ENCODE measurements at regions not wholly inside any gene's neighbourhood (a gene's known extent, or its start where the extent isn't known, plus 50 kb on each side); places are given as distances from the start of the nearest gene placed in this dataset.
A peak's percentile ranks its signal among the peaks of the same experiment; 100 is the strongest.
"Not testable (repeated sequence)": the region's sequence is repeated elsewhere in the genome, so short reads cannot be mapped to it uniquely, and the experiment has no call there.

DNA sequence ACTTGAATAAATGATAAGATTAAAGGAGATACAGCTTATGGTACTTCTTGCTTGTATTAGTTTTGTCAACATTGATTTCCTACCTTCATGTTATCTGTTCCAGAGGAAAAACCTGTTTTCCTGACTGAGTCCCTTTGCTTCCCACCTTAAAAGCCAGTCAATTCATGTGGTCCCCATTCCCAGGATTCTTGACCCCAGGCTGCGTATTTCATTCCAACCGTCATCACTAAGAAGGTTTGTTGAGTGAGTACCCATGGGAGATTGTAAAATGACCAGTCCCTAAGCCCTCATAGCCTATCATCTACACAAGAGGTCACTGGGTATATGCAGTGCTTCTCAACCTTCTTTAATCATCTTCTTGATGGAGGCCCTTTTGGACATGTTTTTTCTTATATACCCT is 52.2 kb downstream of the BEX3 start:
- no peak for ATAC-seq

DNA sequence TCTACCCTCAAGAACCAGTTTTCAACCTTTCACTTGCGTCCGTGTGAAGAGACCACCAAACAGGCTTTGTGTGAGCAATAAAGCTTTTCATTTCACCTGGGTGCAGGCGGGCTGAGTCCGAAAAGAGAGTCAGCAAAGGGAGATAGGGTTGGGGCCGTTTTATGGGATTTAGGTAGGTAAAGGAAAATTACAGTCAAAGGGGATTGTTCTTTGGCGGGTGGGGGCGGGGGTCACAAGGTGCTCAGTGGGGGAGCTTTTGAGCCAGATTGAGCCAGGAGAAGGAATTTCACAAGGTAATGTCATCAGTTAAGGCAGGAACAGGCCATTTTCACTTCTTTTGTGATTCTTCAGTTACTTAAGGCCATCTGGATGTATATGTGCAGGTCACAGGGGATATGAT is 52.7 kb downstream of the BEX3 start:
- not testable (repeated sequence) for ATAC-seq

DNA sequence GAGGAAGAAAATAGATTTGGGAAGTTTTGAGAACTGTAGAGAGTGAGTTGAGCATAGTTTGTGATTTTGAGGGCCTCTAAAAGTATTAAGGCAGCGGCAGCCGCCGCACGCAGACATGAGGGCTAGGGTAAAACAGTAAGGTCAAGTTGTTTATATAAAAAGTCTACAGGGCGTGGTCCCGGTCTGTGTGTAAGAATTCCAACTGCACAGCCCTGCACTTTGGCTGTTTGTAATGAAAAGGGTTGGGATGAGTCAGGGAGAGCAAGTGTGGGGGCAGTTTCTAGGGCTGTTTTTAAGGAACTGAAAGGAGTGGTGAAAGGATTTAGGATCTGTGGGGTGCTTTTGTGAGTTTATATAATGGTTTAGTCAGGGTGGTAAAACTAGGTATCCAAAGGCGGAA is 55.0 kb downstream of the BEX3 start:
- ATAC-seq, result no peak

DNA sequence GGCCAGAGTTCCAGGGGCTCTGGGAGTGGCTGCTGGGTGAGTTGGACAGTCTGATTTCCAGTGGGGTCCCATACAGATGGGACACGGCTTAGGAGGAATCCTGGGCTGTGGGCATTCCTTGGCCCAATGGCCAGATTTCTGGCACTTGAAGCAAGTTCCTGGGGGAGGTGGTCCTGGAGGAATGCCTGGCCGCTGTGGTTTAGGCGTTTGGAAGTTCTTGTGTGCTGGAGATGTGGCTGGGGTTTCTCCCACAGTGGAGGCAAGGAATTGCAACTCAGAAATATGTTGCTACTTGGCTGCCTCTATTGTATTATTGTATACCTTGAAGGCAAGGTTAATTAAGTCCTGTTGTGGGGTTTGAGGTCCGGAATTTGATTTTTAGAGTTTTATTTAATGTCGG is 56.5 kb downstream of the BEX3 start:
- not testable (repeated sequence) for ATAC-seq

DNA sequence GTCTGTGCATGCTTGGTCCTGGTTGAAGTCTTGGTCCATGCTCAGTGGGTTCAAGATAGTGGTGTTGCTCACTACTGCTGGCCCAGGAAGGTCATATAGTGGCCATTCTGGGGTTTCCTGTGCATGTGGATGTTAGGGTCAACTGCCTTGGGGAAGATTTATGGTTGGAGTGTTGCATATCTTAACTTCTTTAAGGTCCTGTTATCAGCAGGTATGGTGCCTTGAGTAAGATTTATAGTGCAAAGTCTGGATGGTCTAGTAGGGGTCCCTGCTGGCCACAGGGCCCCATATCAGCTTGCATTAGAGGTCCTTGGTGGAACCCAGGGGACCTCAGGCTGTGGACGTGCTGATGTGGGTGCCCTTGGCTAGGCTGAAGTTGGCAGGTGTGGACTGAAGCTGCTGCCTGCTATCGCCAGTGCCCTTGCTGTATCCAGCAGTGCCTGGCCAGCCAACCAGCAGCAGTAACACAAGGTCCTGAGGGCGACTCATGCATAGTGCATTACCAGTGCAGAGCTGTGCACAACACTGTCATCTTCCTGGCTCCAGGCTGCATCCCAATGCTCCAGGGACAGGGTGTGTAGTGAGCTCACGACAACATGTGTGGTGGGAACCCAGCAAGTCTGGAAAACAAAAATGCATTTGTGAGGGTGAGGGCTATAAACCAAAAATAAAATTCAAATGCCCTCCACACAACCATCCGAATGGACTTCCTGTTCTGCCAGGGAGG is 61.0 kb downstream of the BEX3 start:
- ATAC-seq, result no peak

DNA sequence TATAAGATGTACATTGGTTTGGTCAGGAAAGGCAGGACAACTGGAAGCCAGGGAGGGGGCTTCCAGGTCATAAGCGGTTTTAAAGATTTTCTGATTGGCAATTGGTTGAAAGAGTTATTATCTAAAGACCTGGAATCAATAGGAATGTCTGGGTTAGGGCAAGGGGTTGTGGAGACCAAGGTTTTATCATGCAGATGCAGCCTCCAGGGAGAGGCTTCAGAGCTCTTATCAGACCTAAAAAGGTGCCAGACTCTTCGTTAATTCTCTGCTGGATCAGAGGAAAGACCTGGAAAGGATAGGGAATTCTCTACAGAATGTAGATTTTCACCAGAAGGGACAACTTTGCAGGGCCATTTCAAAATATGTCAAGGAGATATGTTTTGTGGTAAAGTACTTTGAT is 62.8 kb downstream of the BEX3 start:
- ATAC-seq, result no peak

DNA sequence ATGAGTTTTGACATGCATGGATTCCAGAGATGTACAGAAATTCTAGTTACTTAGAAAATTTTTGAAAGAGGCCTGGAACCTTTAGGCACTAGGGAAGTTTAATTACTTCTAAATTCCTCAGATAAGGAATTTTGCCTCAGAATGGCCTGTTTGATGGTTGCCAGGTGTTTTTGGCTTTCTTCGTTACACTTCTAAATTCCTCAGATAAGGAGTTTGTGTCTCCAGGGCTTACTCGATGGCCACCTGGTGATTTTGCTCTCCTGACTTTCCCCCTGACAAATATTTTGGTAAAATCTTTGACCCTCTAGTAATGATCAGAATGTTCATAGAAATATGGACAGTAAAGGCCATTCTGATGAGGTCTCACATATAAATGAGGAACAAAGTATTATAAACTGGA is 64.3 kb downstream of the BEX3 start:
- no peak for ATAC-seq

DNA sequence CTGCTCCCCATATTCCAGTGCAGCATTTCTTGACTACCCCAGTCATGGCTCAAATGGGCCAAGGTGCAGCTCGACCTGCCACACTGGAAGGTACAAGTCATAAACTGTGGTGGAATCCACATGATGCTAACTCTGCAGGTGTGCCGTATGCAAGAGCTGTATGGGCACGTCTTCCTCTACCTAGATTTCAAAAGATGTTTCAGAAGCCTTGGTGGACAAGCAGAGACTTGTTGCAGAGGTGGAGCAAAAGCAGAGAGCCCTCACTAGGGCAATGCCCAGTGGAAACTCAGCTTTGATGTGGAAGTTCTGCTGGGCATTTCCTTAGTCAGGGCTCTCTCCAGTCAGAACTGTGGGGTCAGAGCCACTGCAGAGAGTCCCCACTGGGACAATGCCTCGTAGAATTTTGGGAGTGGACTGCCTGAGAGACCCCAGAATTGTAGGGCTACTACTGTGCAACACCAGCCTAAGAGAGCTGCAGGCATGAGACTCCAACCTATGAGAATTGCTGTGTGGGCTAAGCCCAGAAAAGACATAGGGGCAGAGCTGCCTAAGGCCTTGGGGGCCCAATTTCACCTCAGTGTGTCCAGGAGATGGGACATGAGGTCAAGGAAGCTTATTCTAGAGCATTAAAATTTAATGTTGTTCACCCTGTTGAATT is 65.7 kb downstream of the BEX3 start:
- peak; percentile 94 for ATAC-seq

DNA sequence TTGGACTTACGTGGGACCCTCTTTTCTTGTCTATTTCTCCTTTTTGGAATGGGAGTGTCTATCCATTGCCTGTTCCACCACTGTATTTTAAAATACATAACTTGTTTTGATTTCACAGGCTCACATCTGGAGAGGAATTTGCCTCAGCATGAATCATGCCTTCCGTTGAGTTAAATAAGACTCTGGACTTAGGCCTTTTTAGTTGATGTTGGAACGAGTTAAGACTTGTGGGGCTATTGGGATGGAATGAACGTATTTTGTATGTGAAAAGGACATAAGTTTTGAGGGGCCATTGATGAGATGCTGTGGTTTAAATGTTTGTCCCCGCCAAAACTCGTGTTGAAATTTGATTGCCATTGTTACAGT is 66.2 kb downstream of the BEX3 start:
- ATAC-seq, result peak; percentile 64

DNA sequence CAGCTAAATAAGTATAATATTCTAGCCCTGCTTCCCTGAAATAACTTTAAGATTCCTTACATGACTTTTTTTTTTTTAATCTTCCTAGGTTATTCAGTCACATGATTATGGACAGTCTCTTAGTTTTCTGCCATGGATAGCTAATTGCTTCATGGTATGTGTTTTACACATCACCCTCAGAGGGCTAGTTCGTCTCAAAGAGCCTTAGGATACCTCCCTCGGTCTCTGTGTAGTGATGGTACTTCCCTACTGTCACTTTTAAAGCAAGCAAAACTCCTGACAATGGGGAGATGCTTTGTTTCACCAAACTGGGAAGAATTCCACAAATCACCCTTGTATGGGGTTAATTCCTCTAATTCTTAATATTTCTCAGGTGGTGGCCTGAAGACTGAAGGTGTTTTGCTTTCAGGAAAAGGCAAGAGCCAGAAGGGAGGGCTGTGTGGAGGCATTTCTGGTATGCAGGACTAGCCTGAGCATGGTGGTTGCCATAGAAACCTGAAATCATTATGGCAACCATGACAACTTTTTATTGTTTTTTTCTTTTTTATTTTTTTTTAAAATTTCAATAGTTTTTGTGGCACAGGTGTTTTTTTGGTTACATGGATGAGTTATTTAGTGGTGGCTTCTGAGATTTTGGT is 70.4 kb downstream of the BEX3 start:
- ATAC-seq, result no peak
